HFFc6 (cell line): ENCODE measurements at regions not wholly inside any gene's neighbourhood (a gene's known extent, or its start where the extent isn't known, plus 50 kb on each side); places are given as distances from the start of the nearest gene placed in this dataset.
"Not testable (repeated sequence)": the region's sequence is repeated elsewhere in the genome, so short reads cannot be mapped to it uniquely, and the experiment has no call there.

Source experiments
- DNase-seq: peaks from one replicate; pipeline ENCODE4 v3.0.0-alpha.2; 2018
- H3K27ac Mint-ChIP-seq: 2 replicates; pipeline ENCODE4 v1.8.0; 2020; ENCODE audit warnings: mild to moderate bottlenecking, mixed read lengths
- H3K27me3 Mint-ChIP-seq: 2 replicates; pipeline ENCODE4 v1.8.0; 2021; ENCODE audit warnings: mild to moderate bottlenecking, moderate library complexity, mixed read lengths; ENCODE audit not compliant: insufficient read depth
- H3K36me3 Mint-ChIP-seq: 2 replicates; pipeline ENCODE4 v1.8.0; 2021; ENCODE audit warnings: low read depth, mixed read lengths
- H3K4me1 Mint-ChIP-seq: 2 replicates; pipeline ENCODE4 v1.8.0; 2020; ENCODE audit warnings: low read depth, mixed read lengths
- H3K4me3 Mint-ChIP-seq: 2 replicates; pipeline ENCODE4 v1.8.0; 2020; ENCODE audit warnings: mild to moderate bottlenecking, moderate library complexity, mixed read lengths
- H3K9me3 Mint-ChIP-seq: 2 replicates; pipeline ENCODE4 v1.8.0; 2020; ENCODE audit warnings: mild to moderate bottlenecking, mixed read lengths
- CTCF ChIP-seq: fragments of 200-600 bp; sonication (generic); IDR thresholded peaks from 2 replicates; pipeline ENCODE4 v1.5.0; 2021; ENCODE audit warnings: antibody characterized with exemption, mild to moderate bottlenecking

GRCh38 chr18:60021556-60021955 is 121.8 kb downstream of the PMAIP1 start:
- TF ChIP-seq CTCF = no peak
- Mint-ChIP-seq H3K36me3 (no peaks in the 10 kb centered on the region), H3K9me3 (no peaks in the 10 kb centered on the region), H3K27me3 (peaks cover 1% of the 10 kb centered on the region; the same call in 1 of the 2 replicates), H3K4me3 (no peak overlapping the region), H3K4me1 (peaks cover 62% of the 10 kb centered on the region), H3K27ac (no peak overlapping the region)
- DNase-seq = no peak

GRCh38 chr18:60020107-60020925 is 120.5 kb downstream of the PMAIP1 start:
- Mint-ChIP-seq H3K36me3 (no peaks in the 10 kb centered on the region), H3K27ac (peak overlapping the region; percentile 53; the same call in 1 of the 2 replicates), H3K9me3 (no peaks in the 10 kb centered on the region), H3K4me3 (no peak overlapping the region), H3K27me3 (peaks cover 1% of the 10 kb centered on the region; the same call in 1 of the 2 replicates), H3K4me1 (peaks cover 62% of the 10 kb centered on the region)
- DNase-seq = no peak
- no peak for TF ChIP-seq CTCF

GRCh38 chr18:60019463-60019840 is 119.7 kb downstream of the PMAIP1 start:
- Mint-ChIP-seq H3K36me3 (no peaks in the 10 kb centered on the region), H3K27ac (peak overlapping the region; percentile 53), H3K9me3 (no peaks in the 10 kb centered on the region), H3K27me3 (peaks cover 1% of the 10 kb centered on the region; the same call in 1 of the 2 replicates), H3K4me1 (peaks cover 54% of the 10 kb centered on the region), H3K4me3 (peak overlapping the region; percentile 58)
- DNase-seq = peak; percentile 78
- TF ChIP-seq CTCF = no peak

GRCh38 chr18:60018618-60019462 is 119.0 kb downstream of the PMAIP1 start:
- peaks cover 52% of the 10 kb centered on the region for H3K4me1 Mint-ChIP-seq
- peaks cover 1% of the 10 kb centered on the region for H3K27me3 Mint-ChIP-seq
- H3K36me3 Mint-ChIP-seq = no peaks in the 10 kb centered on the region
- peak overlapping the region; percentile 58 for H3K4me3 Mint-ChIP-seq
- no peak for TF ChIP-seq CTCF
- H3K27ac Mint-ChIP-seq = peak overlapping the region; percentile 62
- no peaks in the 10 kb centered on the region for H3K9me3 Mint-ChIP-seq
- DNase-seq = peak; percentile 42

- H3K27ac Mint-ChIP-seq, H3K36me3 Mint-ChIP-seq, H3K27me3 Mint-ChIP-seq, DNase-seq, H3K4me3 Mint-ChIP-seq, H3K9me3 Mint-ChIP-seq: not testable (repeated sequence)
- peaks cover 50% of the 10 kb centered on the region for H3K4me1 Mint-ChIP-seq
Measured at GRCh38 chr18:60018134-60018533, 118.3 kb downstream of the PMAIP1 start.

GRCh38 chr18:60017371-60017770 is 117.6 kb downstream of the PMAIP1 start:
- TF ChIP-seq CTCF = no peak
- peaks cover 1% of the 10 kb centered on the region for H3K27me3 Mint-ChIP-seq
- no peak overlapping the region for H3K4me3 Mint-ChIP-seq
- no peaks in the 10 kb centered on the region for H3K9me3 Mint-ChIP-seq
- H3K36me3 Mint-ChIP-seq = 0 out of 2 replicates have a peak, but pooled peaks cover 5% of the 10 kb centered on the region
- H3K27ac Mint-ChIP-seq = no peak overlapping the region
- peaks cover 42% of the 10 kb centered on the region for H3K4me1 Mint-ChIP-seq
- no peak for DNase-seq

GRCh38 chr18:60015826-60016225 is 116.0 kb downstream of the PMAIP1 start:
- not testable (repeated sequence) for H3K4me3 Mint-ChIP-seq, DNase-seq, H3K27ac Mint-ChIP-seq, H3K9me3 Mint-ChIP-seq, H3K27me3 Mint-ChIP-seq
- Mint-ChIP-seq H3K4me1 (peaks cover 27% of the 10 kb centered on the region), H3K36me3 (peaks cover 15% of the 10 kb centered on the region; the same call in 1 of the 2 replicates)

GRCh38 chr18:60013148-60013547 is 113.4 kb downstream of the PMAIP1 start:
- H3K27me3 Mint-ChIP-seq, H3K4me1 Mint-ChIP-seq, H3K9me3 Mint-ChIP-seq, H3K4me3 Mint-ChIP-seq, H3K27ac Mint-ChIP-seq, DNase-seq: not testable (repeated sequence)
- peaks cover 15% of the 10 kb centered on the region; the same call in 1 of the 2 replicates for H3K36me3 Mint-ChIP-seq
